CD4-positive, alpha-beta T cell (primary cell): ENCODE measurements at regions not wholly inside any gene's neighbourhood (a gene's known extent, or its start where the extent isn't known, plus 50 kb on each side); places are given as distances from the start of the nearest gene placed in this dataset.

Source experiments
- ATAC-seq: fragments of 200-7000 bp; cut with Tn5 transposase; one replicate; pipeline ENCODE4 v1.10.0; 2022; ENCODE audit warnings: mild to moderate bottlenecking; ENCODE audit not compliant: poor library complexity
- CTCF ChIA-PET: fragments of 350-600 bp; sonication (Branson Sonifier 250); formaldehyde crosslinking; loops from one replicate; lab custom pipeline; 2021; ENCODE audit warnings: antibody characterized with exemption, inconsistent platforms; lab: Charles Lee
- POLR2A ChIA-PET: fragments of 350-600 bp; sonication (Branson Sonifier 250); formaldehyde crosslinking; loops from one replicate; lab custom pipeline; 2021; ENCODE audit warnings: antibody characterized with exemption, inconsistent platforms; lab: Charles Lee
- DNase-seq, 14 experiments: peaks; one replicate each; pipeline ENCODE4 v3.0.0-alpha.2; 2013 to 2020; ENCODE audit warnings: mixed read lengths in 2 of 14
- H3K27ac ChIP-seq, 2 donors: one replicate each; pipeline versions ENCODE4 v1.5.1 to v1.7.0; 2013; ENCODE audit warnings: low read length in 2 of 2, low read depth in 1 of 2, mild to moderate bottlenecking in 1 of 2
- H3K27me3 ChIP-seq, 2 experiments: 1 replicate in 1 of 2; 2 replicates in 1 of 2; pipeline versions ENCODE4 v1.6.1 to v1.7.0; 2013; ENCODE audit warnings: low read length in 2 of 2, control low read depth in 1 of 2, mild to moderate bottlenecking in 1 of 2, moderate library complexity in 1 of 2; ENCODE audit not compliant: insufficient read depth in 2 of 2, control insufficient read depth in 1 of 2
- H3K36me3 ChIP-seq: one replicate; pipeline ENCODE4 v1.6.1; 2013; ENCODE audit warnings: low read length, control low read depth; ENCODE audit not compliant: insufficient read depth
- H3K4me1 ChIP-seq: one replicate; pipeline ENCODE4 v1.6.1; 2013; ENCODE audit warnings: low read length, control low read depth; ENCODE audit not compliant: insufficient read depth
- H3K4me3 ChIP-seq: one replicate; pipeline ENCODE4 v1.5.1; 2013; ENCODE audit warnings: mild to moderate bottlenecking, low read length, moderate library complexity
- H3K9me3 ChIP-seq, 2 experiments: 1 replicate in 1 of 2; 2 replicates in 1 of 2; pipeline versions ENCODE4 v1.6.1 to v1.7.0; 2013; ENCODE audit warnings: low read length in 2 of 2, mild to moderate bottlenecking in 2 of 2, control low read depth in 1 of 2, moderate library complexity in 1 of 2; ENCODE audit not compliant: control insufficient read depth in 1 of 2, insufficient read depth in 1 of 2
- H3K27ac Mint-ChIP-seq: one replicate; pipeline ENCODE4 v1.8.0; 2020; ENCODE audit warnings: mixed read lengths
- H3K27me3 Mint-ChIP-seq: one replicate; pipeline ENCODE4 v1.8.0; 2021; ENCODE audit warnings: mixed read lengths
- H3K36me3 Mint-ChIP-seq: one replicate; pipeline ENCODE4 v1.8.0; 2021; ENCODE audit warnings: low read depth, mixed read lengths
- H3K4me1 Mint-ChIP-seq: one replicate; pipeline ENCODE4 v1.8.0; 2021; ENCODE audit warnings: low read depth, mixed read lengths
- H3K4me3 Mint-ChIP-seq: one replicate; pipeline ENCODE4 v1.8.0; 2020; ENCODE audit warnings: mild to moderate bottlenecking, mixed read lengths
- H3K9me3 Mint-ChIP-seq: one replicate; pipeline ENCODE4 v1.8.0; 2020; ENCODE audit warnings: mixed read lengths
- CTCF ChIP-seq: fragments of 200-600 bp; IDR thresholded peaks from one replicate; pipeline ENCODE4 v1.8.0; 2022; ENCODE audit warnings: antibody characterized with exemption, mild to moderate bottlenecking
- intact Hi-C, 2 experiments: fragments of 100-400 bp; cut with DNase I in 1 of 2; cut with micrococcal nuclease in 1 of 2; formaldehyde crosslinking; loops; one replicate each; pipeline versions ENCODE4 v1.15.1 to v1.9.0; 2023 to 2025; cut with DNase I, micrococcal nuclease

GRCh38 chr7:13476881-13477444 lies 512.5 kb downstream of the ETV1 start:
- CTCF ChIA-PET: no interaction called here

GRCh38 chr7:13489386-13489785 lies 500.1 kb downstream of the ETV1 start:
- no peaks in the 10 kb centered on the region for H3K27me3 ChIP-seq
- intact Hi-C loops: no loop called here
- peaks cover 0 to 4% of the 10 kb centered on the region in 2 experiments for H3K9me3 ChIP-seq
- Mint-ChIP-seq H3K4me1 (no peaks in the 10 kb centered on the region), H3K36me3 (no peaks in the 10 kb centered on the region), H3K27ac (no peak overlapping the region), H3K9me3 (peaks cover 11% of the 10 kb centered on the region), H3K27me3 (no peaks in the 10 kb centered on the region), H3K4me3 (no peak overlapping the region)
- ATAC-seq: no peak
- POLR2A ChIA-PET: no interaction called here
- no peaks in the 10 kb centered on the region for H3K36me3 ChIP-seq
- no peak overlapping the region for H3K27ac ChIP-seq
- TF ChIP-seq CTCF: no peak
- H3K4me1 ChIP-seq: no peaks in the 10 kb centered on the region
- CTCF ChIA-PET: no interaction called here
- no peak for DNase-seq
- no peak overlapping the region for H3K4me3 ChIP-seq

More at GRCh38 chr7:13476881-13477444, 512.5 kb downstream of the ETV1 start:
- H3K36me3 ChIP-seq: no peaks in the 10 kb centered on the region
- DNase-seq: no peak
- POLR2A ChIA-PET: no interaction called here
- no peaks in the 10 kb centered on the region for H3K4me1 ChIP-seq
- no peak overlapping the region for H3K27ac ChIP-seq
- Mint-ChIP-seq H3K27ac (no peak overlapping the region), H3K36me3 (no peaks in the 10 kb centered on the region), H3K9me3 (peaks cover 4% of the 10 kb centered on the region), H3K27me3 (no peaks in the 10 kb centered on the region), H3K4me1 (no peaks in the 10 kb centered on the region), H3K4me3 (no peak overlapping the region)
- H3K9me3 ChIP-seq: no peaks in the 10 kb centered on the region
- no peak overlapping the region for H3K4me3 ChIP-seq
- TF ChIP-seq CTCF: no peak
- no peak for ATAC-seq
- H3K27me3 ChIP-seq: no peaks in the 10 kb centered on the region
- intact Hi-C loops: no loop called here

GRCh38 chr7:13496976-13497375 lies 492.5 kb downstream of the ETV1 start:
- Histone ChIP-seq H3K4me3 (no peak overlapping the region), H3K27me3 (no peaks in the 10 kb centered on the region), H3K36me3 (no peaks in the 10 kb centered on the region), H3K9me3 (no peaks in the 10 kb centered on the region), H3K27ac (no peak overlapping the region), H3K4me1 (no peaks in the 10 kb centered on the region)
- no peaks in the 10 kb centered on the region for H3K27me3 Mint-ChIP-seq
- H3K4me3 Mint-ChIP-seq: no peak overlapping the region
- ChIA-PET CTCF (no interaction called here), POLR2A (no interaction called here)
- ATAC-seq: no peak
- no peak for DNase-seq
- H3K9me3 Mint-ChIP-seq: peaks cover 2% of the 10 kb centered on the region
- intact Hi-C loops: no loop called here
- no peak for TF ChIP-seq CTCF
- no peaks in the 10 kb centered on the region for H3K4me1 Mint-ChIP-seq
- H3K27ac Mint-ChIP-seq: no peak overlapping the region
- H3K36me3 Mint-ChIP-seq: no peaks in the 10 kb centered on the region
